GM19467 (cell line): ENCODE measurements at regions not wholly inside any gene's neighbourhood (a gene's known extent, or its start where the extent isn't known, plus 50 kb on each side); places are given as distances from the start of the nearest gene placed in this dataset.

ENCODE experiments used
- ATAC-seq: cut with Tn5 transposase; IDR thresholded peaks from one replicate; pipeline ENCODE4 v1.9.1; 2021; ENCODE audit warnings: mild to moderate bottlenecking, moderate library complexity; ENCODE audit not compliant: unreplicated experiment

- ATAC-seq: no peak
These were observed 74.0 kb upstream of the TEX51 start for GRCh38 chr2:126824663-126825062.

DNA sequence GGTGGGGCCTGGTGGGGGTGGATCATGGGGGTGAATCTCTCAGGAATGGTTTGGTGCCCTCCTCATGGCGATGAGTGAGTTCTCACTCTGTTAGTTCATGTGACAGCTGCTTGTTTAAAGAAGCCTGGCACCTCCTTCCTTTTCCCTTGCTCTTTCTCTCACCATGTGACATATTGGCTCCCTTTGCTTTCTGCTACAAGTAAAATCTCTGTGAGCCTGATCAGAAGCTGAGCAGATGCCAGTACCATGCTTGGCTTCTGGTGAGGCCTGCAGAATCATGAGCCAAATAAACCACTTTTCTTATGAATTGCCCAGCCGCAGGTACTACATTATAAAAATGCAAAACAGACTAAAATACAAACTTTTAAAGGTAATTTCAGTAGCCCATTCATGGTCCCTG, 73.4 kb upstream of the TEX51 start:
- no peak for ATAC-seq

GRCh38 chr2:126826491-126826890, 72.2 kb upstream of the TEX51 start:
- ATAC-seq: no peak

DNA sequence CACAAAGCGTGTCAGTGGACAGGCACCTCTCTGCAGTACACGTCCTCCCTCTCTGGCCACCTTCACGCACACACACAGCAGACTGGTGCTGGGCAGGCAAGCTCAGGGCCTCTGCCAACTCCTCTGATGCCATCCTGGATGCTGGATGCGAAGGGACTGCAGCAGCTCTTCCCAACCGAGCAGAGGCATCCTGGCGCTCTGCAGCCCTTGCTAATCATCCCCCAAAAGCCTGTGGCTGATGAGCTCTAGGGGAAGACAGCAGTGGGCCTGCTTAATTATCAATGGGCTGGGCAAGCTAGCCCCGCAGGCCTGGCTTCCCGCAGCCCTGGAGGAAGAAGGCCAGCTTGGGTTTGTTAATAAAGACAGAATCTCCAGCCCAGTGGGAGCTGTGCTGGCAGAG, 71.3 kb upstream of the TEX51 start:
- no peak for ATAC-seq

DNA sequence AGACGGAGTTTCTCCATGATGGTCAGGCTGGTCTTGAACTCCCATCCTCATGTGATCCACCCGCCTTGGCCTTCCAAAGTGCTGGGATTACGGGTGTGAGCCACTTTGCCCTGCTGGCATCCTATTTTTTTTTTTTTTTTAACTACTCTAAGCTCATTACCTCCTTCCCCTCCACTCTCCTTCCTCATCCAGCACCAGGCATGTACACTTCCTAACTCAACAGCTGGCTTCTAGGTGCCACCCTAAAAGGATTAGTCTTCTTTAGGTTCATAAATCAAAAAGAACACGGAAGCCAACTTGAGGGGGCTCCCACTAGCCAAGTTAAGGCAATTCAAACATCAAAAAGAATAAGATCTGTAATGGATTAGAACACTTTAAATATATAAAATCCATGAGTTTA, 70.6 kb upstream of the TEX51 start:
- ATAC-seq: no peak

GRCh38 chr2:126828491-126828890, 70.2 kb upstream of the TEX51 start:
- ATAC-seq: no peak

DNA sequence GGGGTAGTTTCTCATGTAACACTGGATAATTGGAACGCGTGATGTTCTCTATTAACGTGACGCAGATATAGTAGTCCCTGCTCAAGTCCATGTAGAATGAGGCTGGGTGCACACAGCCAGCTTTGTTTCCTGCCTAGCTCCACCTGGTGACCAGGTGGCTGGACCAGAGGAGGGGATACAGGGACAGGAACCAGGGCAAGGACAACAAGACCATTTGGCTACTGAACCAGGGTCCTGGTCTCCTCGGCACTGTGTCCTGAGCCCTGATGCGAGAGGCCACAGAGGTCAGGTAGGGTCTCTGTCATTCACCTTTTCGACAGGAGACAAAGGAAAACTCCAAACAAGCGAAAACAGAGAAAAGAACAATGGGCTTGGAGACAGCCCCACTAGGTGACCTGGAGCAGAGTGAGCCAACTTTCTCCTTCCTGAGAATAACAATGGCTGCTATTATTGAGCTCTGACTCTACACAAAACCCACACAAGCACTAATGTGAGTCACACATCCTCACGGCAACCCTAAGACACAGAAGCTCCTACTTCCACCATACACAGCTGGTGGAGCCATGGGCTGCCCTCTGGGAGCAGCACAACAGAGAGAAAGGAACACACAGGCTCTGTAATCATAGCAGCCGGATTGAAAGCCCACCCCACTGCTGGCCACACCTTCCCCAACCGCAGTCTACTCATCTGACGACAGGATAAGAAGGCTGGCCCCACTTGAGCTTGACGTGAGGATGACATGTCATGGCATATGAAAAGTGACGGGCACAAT, 67.3 kb upstream of the TEX51 start:
- ATAC-seq: no peak

- ATAC-seq: no peak
These were observed 66.7 kb upstream of the TEX51 start for GRCh38 chr2:126832014-126832413.

GRCh38 chr2:126832757-126833156, 65.9 kb upstream of the TEX51 start:
- no peak for ATAC-seq

DNA sequence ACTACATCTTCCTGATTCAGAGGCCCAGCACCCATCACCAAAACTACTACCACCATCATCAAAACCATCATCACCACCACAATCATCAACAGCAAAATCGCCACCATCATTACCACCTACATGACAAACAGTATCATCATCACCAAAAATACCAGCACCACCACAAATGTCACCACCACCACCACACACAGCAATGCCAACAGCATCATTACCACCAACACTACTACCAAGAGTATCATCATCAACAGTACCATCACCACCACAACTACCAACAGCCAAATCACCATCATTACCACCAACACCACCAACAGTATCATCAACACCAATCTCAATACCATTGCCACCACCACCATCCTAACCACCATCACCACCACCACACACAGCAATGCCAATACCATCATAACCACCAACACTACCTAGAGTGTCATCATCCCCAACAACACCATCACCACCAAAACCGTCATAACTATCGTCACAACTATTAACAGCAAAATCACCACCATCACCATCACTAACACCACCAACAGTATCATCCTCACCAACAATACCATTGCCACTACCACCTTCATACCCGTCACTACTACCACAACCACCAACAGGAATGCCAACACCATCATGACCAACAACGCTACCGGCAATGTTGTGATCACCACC, 64.6 kb upstream of the TEX51 start:
- ATAC-seq: no peak

DNA sequence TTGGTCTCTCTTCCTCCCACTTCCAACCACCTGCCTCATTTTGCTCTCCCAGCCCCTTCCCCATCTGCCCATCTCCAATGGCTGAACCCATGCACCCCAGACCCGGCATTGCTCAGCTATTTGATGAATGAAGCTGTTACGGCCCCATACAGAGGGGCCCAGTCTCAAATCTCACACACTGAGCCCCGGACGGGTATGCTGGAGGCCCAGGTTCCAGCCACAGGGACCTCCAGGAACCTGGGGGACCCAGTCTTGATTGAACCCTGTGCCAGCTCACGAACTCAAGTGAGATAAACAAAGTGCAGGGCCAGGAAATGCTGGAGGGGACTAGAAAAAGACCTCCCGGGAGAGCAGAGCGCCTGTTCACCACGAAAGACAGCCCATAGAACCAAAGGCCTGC, 63.4 kb upstream of the TEX51 start:
- ATAC-seq: no peak

DNA sequence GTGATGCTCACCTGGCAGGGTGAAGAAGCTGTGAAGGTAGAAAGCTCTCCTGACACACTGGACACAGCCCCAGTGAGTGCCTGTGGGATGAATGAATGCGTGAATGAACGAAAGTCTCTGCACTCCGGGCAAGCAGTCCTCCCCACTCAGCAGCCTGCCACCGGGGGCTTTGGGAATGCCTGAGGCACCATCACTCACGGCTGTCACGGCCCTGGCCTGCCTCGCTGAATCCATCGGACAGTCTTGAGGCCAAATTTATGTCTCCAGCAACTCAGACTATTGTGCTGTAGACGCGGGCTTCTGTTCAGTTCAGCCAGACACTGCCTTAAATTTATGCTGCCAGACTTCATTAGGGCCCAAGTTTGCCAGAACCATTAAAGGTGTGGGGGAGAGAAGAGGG, 62.9 kb upstream of the TEX51 start:
- ATAC-seq: no peak

DNA sequence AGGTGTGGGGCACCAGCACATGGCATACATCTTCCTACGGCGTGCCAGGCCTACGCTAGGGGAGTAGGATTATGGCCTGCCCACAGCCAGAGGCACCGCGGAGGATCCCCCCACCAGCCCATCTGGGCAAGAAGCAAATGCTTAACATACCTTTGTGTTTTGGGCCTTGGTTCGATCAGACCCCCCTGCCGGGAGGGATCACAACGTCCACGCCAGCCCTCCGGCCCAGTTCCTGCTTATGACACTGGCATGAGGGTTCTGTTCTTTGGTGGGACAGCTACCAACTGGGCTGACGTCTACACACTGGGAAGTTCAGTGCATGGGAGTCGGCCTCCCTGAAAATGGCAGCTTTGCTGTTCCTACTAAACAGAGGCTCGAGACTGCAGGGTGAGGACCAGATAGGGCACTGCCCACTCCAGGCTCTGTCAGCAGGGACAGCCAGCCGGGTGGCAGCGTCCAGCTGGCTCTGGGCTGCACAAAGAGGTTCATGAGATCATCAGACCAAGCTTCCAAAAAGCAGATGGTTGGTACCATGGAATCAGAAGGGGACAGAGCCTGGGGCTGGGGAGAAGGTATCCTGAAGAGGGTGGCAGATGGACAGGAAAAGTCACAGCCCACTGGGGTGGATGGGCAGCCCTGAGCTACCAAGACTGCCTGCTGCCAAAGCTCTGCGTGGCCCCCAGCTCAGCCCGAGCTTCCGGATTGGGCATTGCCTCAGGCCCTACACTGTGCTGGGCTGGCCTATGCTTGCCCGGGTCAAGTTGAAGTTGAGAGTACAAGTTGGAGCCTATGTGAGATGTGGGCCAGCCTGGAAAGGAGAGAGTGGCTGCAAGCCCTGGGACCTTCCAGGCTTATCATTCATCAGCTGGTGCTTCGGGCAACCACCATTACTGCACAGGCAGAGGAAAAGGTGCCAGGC, 61.7 kb upstream of the TEX51 start:
- ATAC-seq: no peak

GRCh38 chr2:126837966-126838715, 60.5 kb upstream of the TEX51 start:
- ATAC-seq: no peak

DNA sequence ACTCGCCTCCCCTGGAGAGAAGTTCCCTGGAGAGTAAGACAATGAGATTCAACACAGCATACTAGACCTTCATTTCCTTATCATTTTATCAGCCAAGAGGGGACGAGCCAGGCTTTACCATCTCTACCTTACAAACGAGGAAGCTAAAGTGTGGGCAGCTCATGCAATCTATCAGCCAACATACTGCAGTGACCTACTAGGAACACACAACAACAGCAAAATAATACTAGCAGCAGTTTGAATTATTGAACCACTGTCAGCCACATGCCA, 60.0 kb upstream of the TEX51 start:
- ATAC-seq: no peak

DNA sequence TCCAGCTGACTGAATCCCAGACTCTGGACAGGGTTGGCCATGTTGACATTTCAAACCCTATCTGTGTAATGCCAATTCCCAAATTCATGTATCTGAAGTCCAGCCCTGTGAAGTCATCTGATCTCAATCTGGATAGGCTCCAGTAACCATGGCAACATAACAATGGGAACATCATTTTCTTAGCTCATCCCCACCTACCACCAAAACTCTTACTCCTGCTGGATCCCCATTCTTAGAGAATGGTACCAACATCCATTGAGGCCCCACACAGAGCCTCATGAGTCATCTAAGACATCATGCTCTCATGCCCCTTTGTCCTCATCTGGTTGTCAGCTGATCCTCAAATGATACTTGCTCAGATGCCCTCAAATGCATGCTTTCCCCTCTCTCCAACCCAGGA, 58.9 kb upstream of the TEX51 start:
- ATAC-seq: no peak

- no peak for ATAC-seq
These were observed 55.6 kb upstream of the TEX51 start for GRCh38 chr2:126843081-126843480.

DNA sequence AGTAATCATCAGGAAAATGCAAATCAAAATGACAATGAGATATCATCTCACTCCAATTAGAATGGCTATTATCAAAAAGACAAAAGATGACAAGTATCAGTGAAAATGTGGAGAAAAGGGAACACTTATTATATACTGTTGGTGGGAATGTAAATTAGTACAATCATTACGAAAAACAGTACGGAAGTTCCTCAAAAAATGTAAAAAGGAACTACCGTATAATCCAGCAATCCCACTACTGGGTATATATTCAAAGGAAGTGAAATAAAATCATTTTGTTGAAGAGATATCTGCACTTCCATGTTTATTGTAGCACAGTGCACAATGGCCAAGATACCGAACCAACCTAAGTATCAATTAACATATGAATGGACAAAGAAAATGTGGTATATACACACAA, 52.4 kb upstream of the TEX51 start:
- ATAC-seq: no peak
